ENCODE measurements at regions not wholly inside any gene's neighbourhood (a gene's known extent, or its start where the extent isn't known, plus 50 kb on each side); places are given as distances from the start of the nearest gene placed in this dataset.
A peak's percentile ranks its signal among the peaks of the same experiment; 100 is the strongest.

GRCh38 chr1:101130673-101131072 lies 105.1 kb upstream of the DPH5 start:
- POLR2A ChIA-PET = interaction anchor here (0.9 to 1.6 kb wide), 2 partner anchors 15 to 120 kb away, joined by 3 to 6 read pairs; no protein-coding TSS in a partner anchor
- H3K9me2 ChIP-seq (ENCODE audit: insufficient read depth, low read length) = no peaks in the 10 kb centered on the region

GRCh38 chr1:101128846-101129245 lies 103.3 kb upstream of the DPH5 start:
- H3K4me1 ChIP-seq (ENCODE audit: insufficient read depth, low read length, poor library complexity, severe bottlenecking) = peaks cover 22% of the 10 kb centered on the region
- no peak overlapping the region for H3K4me3 ChIP-seq (ENCODE audit: low read depth, low read length, poor library complexity, severe bottlenecking)
- POLR2A ChIA-PET = interaction anchor here (1.0 kb wide), 1 partner anchor 70 kb away, joined by 3 read pairs; no protein-coding TSS in a partner anchor
- BruUV-seq (replicated peaks) = no TSS peak
- CTCF ChIA-PET (ENCODE audit: unreplicated experiment) = no interaction called here
- TF ChIP-seq EZH2phosphoT487 (IDR thresholded peaks at IDR 0.05; ENCODE audit: borderline replicate concordance, low read depth, low read length) = no peak
- TF ChIP-seq CTCF (conservative IDR thresholded peaks at IDR 0.05; ENCODE audit: low read length) = no peak
- H3K79me2 ChIP-seq (ENCODE audit: insufficient read depth, low read depth, low read length) = no peaks in the 10 kb centered on the region
- DNase-seq (ENCODE audit: low spot score) = no peak
- peak overlapping the region; percentile 67 for H3K4me2 ChIP-seq (ENCODE audit: low read length)
- H3K36me3 ChIP-seq (ENCODE audit: insufficient read depth, low read length) = no peaks in the 10 kb centered on the region
- H3K27ac ChIP-seq (ENCODE audit: low read depth, low read length, poor library complexity, severe bottlenecking) = peak overlapping the region; percentile 71
- H4K20me1 ChIP-seq (ENCODE audit: insufficient read depth, low read length) = no peaks in the 10 kb centered on the region
- no peaks in the 10 kb centered on the region for H3K9me3 ChIP-seq (ENCODE audit: low read length)
- peak overlapping the region; percentile 91 for H2AFZ ChIP-seq (ENCODE audit: low read length)
- intact Hi-C loops (cut with micrococcal nuclease; ENCODE audit: unreplicated experiment) = loop anchor here (10.0 kb wide), 1 partner anchor 214 kb away; no protein-coding TSS in a partner anchor
- H3K9me2 ChIP-seq (ENCODE audit: insufficient read depth, low read length) = no peaks in the 10 kb centered on the region

More at GRCh38 chr1:101130673-101131072, 105.1 kb upstream of the DPH5 start:
- BruUV-seq (replicated peaks) = no TSS peak
- Histone ChIP-seq H4K20me1 (ENCODE audit: insufficient read depth, low read length) (no peaks in the 10 kb centered on the region), H3K4me1 (ENCODE audit: insufficient read depth, low read length, poor library complexity, severe bottlenecking) (peaks cover 22% of the 10 kb centered on the region), H3K79me2 (ENCODE audit: insufficient read depth, low read depth, low read length) (no peaks in the 10 kb centered on the region), H3K4me3 (ENCODE audit: low read depth, low read length, poor library complexity, severe bottlenecking) (no peak overlapping the region), H3K27ac (ENCODE audit: low read depth, low read length, poor library complexity, severe bottlenecking) (no peak overlapping the region), H2AFZ (ENCODE audit: low read length) (0 out of 2 replicates have a peak overlapping the region, but pooled peaks have one; percentile 32), H3K9me3 (ENCODE audit: low read length) (no peaks in the 10 kb centered on the region), H3K36me3 (ENCODE audit: insufficient read depth, low read length) (no peaks in the 10 kb centered on the region), H3K4me2 (ENCODE audit: low read length) (no peak overlapping the region)
- intact Hi-C loops (cut with micrococcal nuclease; ENCODE audit: unreplicated experiment) = no loop called here
- TF ChIP-seq CTCF (conservative IDR thresholded peaks at IDR 0.05; ENCODE audit: low read length) = no peak
- no peak for DNase-seq (ENCODE audit: low spot score)
- CTCF ChIA-PET (ENCODE audit: unreplicated experiment) = no interaction called here

- TF ChIP-seq CTCF (conservative IDR thresholded peaks at IDR 0.05; ENCODE audit: low read length) (no peak), EZH2phosphoT487 (IDR thresholded peaks at IDR 0.05; ENCODE audit: borderline replicate concordance, low read depth, low read length) (no peak)
- Histone ChIP-seq H3K4me1 (ENCODE audit: insufficient read depth, low read length, poor library complexity, severe bottlenecking) (peaks cover 22% of the 10 kb centered on the region), H3K27ac (ENCODE audit: low read depth, low read length, poor library complexity, severe bottlenecking) (peak overlapping the region; percentile 71), H3K4me3 (ENCODE audit: low read depth, low read length, poor library complexity, severe bottlenecking) (peak overlapping the region; percentile 19), H2AFZ (ENCODE audit: low read length) (peak overlapping the region; percentile 91), H3K9me2 (ENCODE audit: insufficient read depth, low read length) (no peaks in the 10 kb centered on the region), H3K36me3 (ENCODE audit: insufficient read depth, low read length) (no peaks in the 10 kb centered on the region), H3K79me2 (ENCODE audit: insufficient read depth, low read depth, low read length) (no peaks in the 10 kb centered on the region), H3K9me3 (ENCODE audit: low read length) (no peaks in the 10 kb centered on the region), H4K20me1 (ENCODE audit: insufficient read depth, low read length) (no peaks in the 10 kb centered on the region), H3K4me2 (ENCODE audit: low read length) (peak overlapping the region; percentile 67)
- intact Hi-C loops (cut with micrococcal nuclease; ENCODE audit: unreplicated experiment) = loop anchor here (10.0 kb wide), 1 partner anchor 213 kb away; no protein-coding TSS in a partner anchor
- ChIA-PET POLR2A (interaction anchor here (1.0 kb wide), 1 partner anchor 69 kb away, joined by 3 read pairs; no protein-coding TSS in a partner anchor), CTCF (ENCODE audit: unreplicated experiment) (no interaction called here)
- BruUV-seq (replicated peaks) = no TSS peak
- DNase-seq (ENCODE audit: low spot score) = peak; percentile 85
Observed at GRCh38 chr1:101128211-101128727, 102.7 kb upstream of the DPH5 start.
